NCI-H748 (cell line): ENCODE measurements at regions not wholly inside any gene's neighbourhood (a gene's known extent, or its start where the extent isn't known, plus 50 kb on each side); places are given as distances from the start of the nearest gene placed in this dataset.

Source experiments
- DNase-seq: peaks from one replicate; lab custom pipeline; 2025; ENCODE audit not compliant: unreplicated experiment; lab: John Stamatoyannopoulos, UW

GRCh38 chr18:67043276-67043675 is 439.4 kb upstream of the CDH19 start:
- no peak for DNase-seq

GRCh38 chr18:67041334-67041733 is 437.4 kb upstream of the CDH19 start:
- peak; percentile 26 for DNase-seq

- no peak for DNase-seq
Observed at GRCh38 chr18:67035026-67035425, 431.1 kb upstream of the CDH19 start.

GRCh38 chr18:67023059-67023458 is 419.2 kb upstream of the CDH19 start:
- DNase-seq: no peak

- DNase-seq: no peak
Observed at GRCh38 chr18:67010919-67011318, 407.0 kb upstream of the CDH19 start.

GRCh38 chr18:67007999-67008398 is 404.1 kb upstream of the CDH19 start:
- DNase-seq: no peak

GRCh38 chr18:67007085-67007484 is 403.2 kb upstream of the CDH19 start:
- peak; percentile 21 for DNase-seq

GRCh38 chr18:67001052-67001451 is 397.2 kb upstream of the CDH19 start:
- no peak for DNase-seq

GRCh38 chr18:66999003-66999402 is 395.1 kb upstream of the CDH19 start:
- DNase-seq: no peak

- DNase-seq: no peak
Observed at GRCh38 chr18:66995270-66995669, 391.4 kb upstream of the CDH19 start.

GRCh38 chr18:66994790-66995189 is 390.9 kb upstream of the CDH19 start:
- DNase-seq: no peak

- DNase-seq: no peak
Observed at GRCh38 chr18:66993492-66993891, 389.6 kb upstream of the CDH19 start.

GRCh38 chr18:66990909-66991308 is 387.0 kb upstream of the CDH19 start:
- no peak for DNase-seq

- no peak for DNase-seq
Observed at GRCh38 chr18:66979009-66979408, 375.1 kb upstream of the CDH19 start.

GRCh38 chr18:66972681-66973080 is 368.8 kb upstream of the CDH19 start:
- no peak for DNase-seq

GRCh38 chr18:66971960-66972359 is 368.1 kb upstream of the CDH19 start:
- peak; percentile 78 for DNase-seq

- no peak for DNase-seq
Observed at GRCh38 chr18:66966171-66966570, 362.3 kb upstream of the CDH19 start.

- DNase-seq: no peak
Observed at GRCh38 chr18:66958309-66958708, 354.4 kb upstream of the CDH19 start.

GRCh38 chr18:66951750-66952149 is 347.9 kb upstream of the CDH19 start:
- DNase-seq: no peak

GRCh38 chr18:66949419-66949818 is 345.5 kb upstream of the CDH19 start:
- DNase-seq: no peak

- no peak for DNase-seq
Observed at GRCh38 chr18:66937546-66937945, 333.7 kb upstream of the CDH19 start.

- no peak for DNase-seq
Observed at GRCh38 chr18:66931010-66931409, 327.1 kb upstream of the CDH19 start.

- peak; percentile 25 for DNase-seq
Observed at GRCh38 chr18:66916834-66917233, 312.9 kb upstream of the CDH19 start.

- peak; percentile 49 for DNase-seq
Observed at GRCh38 chr18:66900837-66901236, 296.9 kb upstream of the CDH19 start.
